Esophagus squamous epithelium (tissue), 4 donors: ENCODE measurements at regions not wholly inside any gene's neighbourhood (a gene's known extent, or its start where the extent isn't known, plus 50 kb on each side); places are given as distances from the start of the nearest gene placed in this dataset.

Experiments
- CTCF ChIP-seq, 6 experiments: fragments of 450-650 bp in 4 of 6; fragments of 200-600 bp in 2 of 6; sonication (generic) in 2 of 6; IDR thresholded peaks; one replicate each; pipeline ENCODE4 v1.5.1; 2016 to 2019; ENCODE audit warnings: antibody characterized with exemption in 6 of 6, mild to moderate bottlenecking in 4 of 6, moderate library complexity in 4 of 6
- POLR2A ChIP-seq, 4 donors: fragments of 450-650 bp; IDR thresholded peaks; one replicate each; pipeline ENCODE4 v1.6.1; 2017; ENCODE audit warnings: antibody characterized with exemption in 4 of 4, mild to moderate bottlenecking in 4 of 4, moderate library complexity in 3 of 4

GRCh38 chr3:6249679-6250078 is 611.2 kb upstream of the GRM7 start:
- TF ChIP-seq CTCF (IDR thresholded peaks at IDR 0.05) (no peak), POLR2A (IDR thresholded peaks at IDR 0.05) (no peak)
